WTC11 (cell line): ENCODE measurements at regions not wholly inside any gene's neighbourhood (a gene's known extent, or its start where the extent isn't known, plus 50 kb on each side); places are given as distances from the start of the nearest gene placed in this dataset.
"Not testable (repeated sequence)": the region's sequence is repeated elsewhere in the genome, so short reads cannot be mapped to it uniquely, and the experiment has no call there.

Source experiments
- ATAC-seq: fragments of 200-7000 bp; cut with Tn5 transposase; 2 replicates; pipeline ENCODE4 v1.10.0; 2021; ENCODE audit warnings: mild to moderate bottlenecking, moderate library complexity
- CTCF ChIA-PET: fragments of 300-600 bp; sonication (Branson Sonifier 250); formaldehyde crosslinking; loops from one replicate; lab custom pipeline; 2021; ENCODE audit warnings: antibody characterized with exemption; lab: Charles Lee
- POLR2A ChIA-PET: fragments of 350-600 bp; sonication (Branson Sonifier 250); formaldehyde crosslinking; loops from one replicate; lab custom pipeline; 2021; ENCODE audit warnings: antibody characterized with exemption; lab: Charles Lee
- DNase-seq: peaks from one replicate; pipeline ENCODE4 v3.0.0; 2021; ENCODE audit warnings: low spot score
- H3K27ac Mint-ChIP-seq: 2 replicates; pipeline ENCODE4 v1.8.0; 2021; ENCODE audit warnings: mixed read lengths
- H3K27me3 Mint-ChIP-seq: 2 replicates; pipeline ENCODE4 v1.8.0; 2021; ENCODE audit warnings: low read depth, mild to moderate bottlenecking, moderate library complexity, mixed read lengths
- H3K36me3 Mint-ChIP-seq: 2 replicates; pipeline ENCODE4 v1.8.0; 2021; ENCODE audit warnings: mixed read lengths
- H3K4me1 Mint-ChIP-seq: 2 replicates; pipeline ENCODE4 v1.8.0; 2022; ENCODE audit warnings: mixed read lengths
- H3K4me3 Mint-ChIP-seq: 2 replicates; pipeline ENCODE4 v1.8.0; 2021; ENCODE audit warnings: mild to moderate bottlenecking, moderate library complexity, mixed read lengths
- H3K9me3 Mint-ChIP-seq: 2 replicates; pipeline ENCODE4 v1.8.0; 2021; ENCODE audit warnings: mixed read lengths
- ATF2 ChIP-seq: sonication (generic); formaldehyde crosslinking; IDR thresholded peaks from 2 replicates; pipeline ENCODE4 v1.8.1; 2022; ENCODE audit warnings: low read depth, missing genetic modification reagents, borderline replicate concordance
- ATF3 ChIP-seq: sonication (generic); formaldehyde crosslinking; conservative IDR thresholded peaks from 2 replicates; pipeline ENCODE4 v1.8.1; 2022; ENCODE audit warnings: mild to moderate bottlenecking, missing genetic modification reagents
- ATF6 ChIP-seq: sonication (generic); formaldehyde crosslinking; IDR thresholded peaks from 2 replicates; pipeline ENCODE4 v1.8.1; 2023; ENCODE audit warnings: mild to moderate bottlenecking, missing genetic modification reagents
- CBFB ChIP-seq: sonication (generic); formaldehyde crosslinking; IDR thresholded peaks from 2 replicates; pipeline ENCODE4 v1.8.1; 2022; ENCODE audit warnings: mild to moderate bottlenecking, low read depth, missing genetic modification reagents
- E2F4 ChIP-seq: sonication (generic); formaldehyde crosslinking; IDR thresholded peaks from 2 replicates; pipeline ENCODE4 v1.8.1; 2022; ENCODE audit warnings: low read depth, mild to moderate bottlenecking, moderate library complexity, missing genetic modification reagents, borderline replicate concordance
- ELF4 ChIP-seq: sonication (generic); formaldehyde crosslinking; IDR thresholded peaks from 2 replicates; pipeline ENCODE4 v1.8.1; 2022; ENCODE audit warnings: low read depth, mild to moderate bottlenecking, moderate library complexity, missing genetic modification reagents
- FOXJ3 ChIP-seq: sonication (generic); formaldehyde crosslinking; IDR thresholded peaks from 2 replicates; pipeline ENCODE4 v1.9.0; 2021; ENCODE audit warnings: missing genetic modification reagents, mild to moderate bottlenecking, borderline replicate concordance
- FOXK1 ChIP-seq: sonication (generic); formaldehyde crosslinking; IDR thresholded peaks from 2 replicates; pipeline ENCODE4 v1.8.0; 2022; ENCODE audit warnings: mild to moderate bottlenecking, moderate library complexity, missing genetic modification reagents
- FOXP1 ChIP-seq: sonication (generic); formaldehyde crosslinking; IDR thresholded peaks from 2 replicates; pipeline ENCODE4 v1.8.0; 2022; ENCODE audit warnings: missing genetic modification reagents, mild to moderate bottlenecking, moderate library complexity, borderline replicate concordance
- FOXP4 ChIP-seq: sonication (generic); formaldehyde crosslinking; IDR thresholded peaks from 2 replicates; pipeline ENCODE4 v1.8.0; 2022; ENCODE audit warnings: mild to moderate bottlenecking, missing genetic modification reagents
- GABPB1 ChIP-seq: sonication (generic); formaldehyde crosslinking; IDR thresholded peaks from 2 replicates; pipeline ENCODE4 v1.8.1; 2023; ENCODE audit warnings: mild to moderate bottlenecking, missing genetic modification reagents
- GTF2I ChIP-seq: fragments of 250-450 bp; sonication (Bioruptor Pico); conservative IDR thresholded peaks from 2 replicates; pipeline ENCODE4 v1.4.0; 2021; ENCODE audit warnings: mild to moderate bottlenecking
- HMGA2 ChIP-seq: fragments of 250-450 bp; sonication (Bioruptor Pico); IDR thresholded peaks from 2 replicates; pipeline ENCODE4 v1.4.0; 2021; ENCODE audit warnings: mild to moderate bottlenecking, moderate library complexity
- JUN ChIP-seq: sonication (generic); formaldehyde crosslinking; IDR thresholded peaks from 2 replicates; pipeline ENCODE4 v1.8.0; 2023; ENCODE audit warnings: mild to moderate bottlenecking, missing genetic modification reagents
- SOX15 ChIP-seq: fragments of 250-450 bp; sonication (Bioruptor Pico); IDR thresholded peaks from 2 replicates; pipeline ENCODE4 v1.9.0; 2021; ENCODE audit warnings: mild to moderate bottlenecking
- SP1 ChIP-seq: sonication (generic); formaldehyde crosslinking; conservative IDR thresholded peaks from 2 replicates; pipeline ENCODE4 v1.8.1; 2022; ENCODE audit warnings: missing genetic modification reagents
- ZBTB21 ChIP-seq: sonication (generic); formaldehyde crosslinking; IDR thresholded peaks from 2 replicates; pipeline ENCODE4 v1.8.1; 2023; ENCODE audit warnings: mild to moderate bottlenecking, missing genetic modification reagents, borderline replicate concordance
- ZNF121 ChIP-seq: sonication (generic); formaldehyde crosslinking; IDR thresholded peaks from 2 replicates; pipeline ENCODE4 v1.8.0; 2023; ENCODE audit warnings: missing genetic modification reagents
- ZNF219 ChIP-seq: sonication (generic); formaldehyde crosslinking; IDR thresholded peaks from 2 replicates; pipeline ENCODE4 v1.8.0; 2023; ENCODE audit warnings: missing genetic modification reagents, mild to moderate bottlenecking, borderline replicate concordance
- ZNF396 ChIP-seq: fragments of 250-450 bp; sonication (Bioruptor Pico); IDR thresholded peaks from 2 replicates; pipeline ENCODE4 v1.8.0; 2021; ENCODE audit warnings: mild to moderate bottlenecking, moderate library complexity, borderline replicate concordance
- ZNF671 ChIP-seq: fragments of 250-450 bp; sonication (Bioruptor Pico); IDR thresholded peaks from 2 replicates; pipeline ENCODE4 v1.8.0; 2021; ENCODE audit warnings: mild to moderate bottlenecking

- H3K9me3 Mint-ChIP-seq, ATAC-seq, DNase-seq, POLR2A ChIA-PET, H3K27ac Mint-ChIP-seq, H3K27me3 Mint-ChIP-seq, H3K4me3 Mint-ChIP-seq, H3K36me3 Mint-ChIP-seq: not testable (repeated sequence)
- CTCF ChIA-PET: interaction anchor here (1.7 kb wide), 1 partner anchor 53 kb away, joined by 4 read pairs; no protein-coding TSS in a partner anchor
- peaks cover 63% of the 10 kb centered on the region for H3K4me1 Mint-ChIP-seq
These were observed 208.3 kb downstream of the BCAS1 start for GRCh38 chr20:53862136-53862397.

GRCh38 chr20:53859684-53860083 is 210.7 kb downstream of the BCAS1 start:
- Mint-ChIP-seq H3K27me3 (no peaks in the 10 kb centered on the region), H3K9me3 (no peaks in the 10 kb centered on the region), H3K4me3 (no peak overlapping the region), H3K36me3 (peaks cover 3% of the 10 kb centered on the region; the same call in 1 of the 2 replicates), H3K4me1 (peaks cover 61% of the 10 kb centered on the region), H3K27ac (0 out of 2 replicates have a peak overlapping the region, but pooled peaks have one; percentile 15)
- ATAC-seq (no peak), DNase-seq (no peak)
- ChIA-PET CTCF (interaction anchor here (1.3 to 1.6 kb wide), 4 partner anchors 55 to 123 kb away, joined by 3 to 4 read pairs (median 4); no protein-coding TSS in a partner anchor), POLR2A (no interaction called here)
- TF ChIP-seq ZNF671 (CRISPR knock-in tag) (no peak), CBFB (no peak), JUN (CRISPR knock-in tag) (no peak), ATF3 (CRISPR knock-in tag) (no peak), ATF6 (CRISPR knock-in tag) (no peak), ZNF396 (CRISPR knock-in tag) (no peak), ELF4 (no peak), FOXJ3 (CRISPR knock-in tag) (no peak), SOX15 (CRISPR knock-in tag) (no peak), FOXP4 (CRISPR knock-in tag) (no peak), ZNF121 (CRISPR knock-in tag) (no peak), FOXK1 (no peak), GTF2I (no peak)

GRCh38 chr20:53859009-53859408 is 211.4 kb downstream of the BCAS1 start:
- H3K27ac Mint-ChIP-seq, POLR2A ChIA-PET, H3K9me3 Mint-ChIP-seq, H3K4me3 Mint-ChIP-seq, H3K27me3 Mint-ChIP-seq, H3K36me3 Mint-ChIP-seq, DNase-seq, ATAC-seq: not testable (repeated sequence)
- H3K4me1 Mint-ChIP-seq: peaks cover 54% of the 10 kb centered on the region
- CTCF ChIA-PET: interaction anchor here (1.3 to 1.6 kb wide), 3 partner anchors 57 to 123 kb away, joined by 3 to 4 read pairs (median 4); no protein-coding TSS in a partner anchor

- H3K27ac Mint-ChIP-seq, ATAC-seq, H3K9me3 Mint-ChIP-seq, DNase-seq, H3K27me3 Mint-ChIP-seq, POLR2A ChIA-PET, H3K36me3 Mint-ChIP-seq, H3K4me3 Mint-ChIP-seq: not testable (repeated sequence)
- CTCF ChIA-PET: interaction anchor here (1.6 kb wide), 1 partner anchor 81 kb away, joined by 4 read pairs; no protein-coding TSS in a partner anchor
- H3K4me1 Mint-ChIP-seq: peaks cover 49% of the 10 kb centered on the region
These were observed 211.9 kb downstream of the BCAS1 start for GRCh38 chr20:53858516-53858915.

- ChIA-PET CTCF (interaction anchor here (1.0 kb wide), 1 partner anchor 58 kb away, joined by 3 read pairs; no protein-coding TSS in a partner anchor), POLR2A (no interaction called here)
- peak; percentile 86 for ATAC-seq
- H3K27me3 Mint-ChIP-seq: peaks cover 4% of the 10 kb centered on the region; the same call in 1 of the 2 replicates
- H3K4me1 Mint-ChIP-seq: peaks cover 42% of the 10 kb centered on the region
- H3K4me3 Mint-ChIP-seq: no peak overlapping the region
- peak overlapping the region; percentile 90 for H3K27ac Mint-ChIP-seq
- H3K9me3 Mint-ChIP-seq: peaks cover 5% of the 10 kb centered on the region
- no peak for DNase-seq
- peaks cover 8% of the 10 kb centered on the region for H3K36me3 Mint-ChIP-seq
- no peak for TF ChIP-seq HMGA2
- no peak for TF ChIP-seq ZNF219 (CRISPR knock-in tag)
- TF ChIP-seq FOXP1: no peak
- no peak for TF ChIP-seq SP1
- no peak for TF ChIP-seq FOXK1
- no peak for TF ChIP-seq GABPB1 (CRISPR knock-in tag)
- TF ChIP-seq E2F4: no peak
- TF ChIP-seq ATF2 (CRISPR knock-in tag): no peak
- no peak for TF ChIP-seq ZBTB21 (CRISPR knock-in tag)
- no peak for TF ChIP-seq SOX15 (CRISPR knock-in tag)
These were observed 212.6 kb downstream of the BCAS1 start for GRCh38 chr20:53857723-53858236.
